K562 (cell line): ENCODE measurements at regions not wholly inside any gene's neighbourhood (a gene's known extent, or its start where the extent isn't known, plus 50 kb on each side); places are given as distances from the start of the nearest gene placed in this dataset.

ENCODE experiments used
- ATAC-seq: fragments of 200-7000 bp; cut with Tn5 transposase; 3 replicates; pipeline ENCODE4 v1.9.1; 2020; ENCODE audit warnings: moderate library complexity
- BruUV-seq: library from RNA; stranded (reverse); fragments of 400-500 nt; replicated peaks from 2 replicates; lab custom pipeline; 2021; lab: Mats Ljungman, UMichigan
- CTCF ChIA-PET: fragments of 300-600 bp; formaldehyde crosslinking; extraction: SDS; loops from one replicate; lab custom pipeline; 2021; ENCODE audit warnings: low intra/inter-chr PET ratio; lab: Yijun Ruan, JAX
- POLR2A ChIA-PET: fragments of 300-600, 350-650 bp; sonication (Branson Sonifier 250); formaldehyde crosslinking; extraction: SDS; loops from one replicate; lab custom pipeline; 2021; ENCODE audit warnings: antibody characterized with exemption, inconsistent platforms; lab: Yijun Ruan, JAX
- DNase-seq, 4 experiments: peaks; one replicate each; pipeline versions ENCODE4 v3.0.0 to v3.0.0-alpha.2; 2011 to 2018; ENCODE audit warnings: low spot score in 3 of 4, mixed read lengths in 3 of 4; ENCODE audit errors: extremely low read depth in 1 of 4
- FAIRE-seq: peaks from 2 replicates; lab custom pipeline; 2011; peaks lifted over from hg19 to GRCh38; lab: Jason Lieb, UNC
- H2AFZ ChIP-seq: 2 replicates; pipeline ENCODE4 v1.6.0; 2011; ENCODE audit warnings: low read depth, low read length, control low read depth, inconsistent platforms
- H3K27ac ChIP-seq: fragments of 200-600 bp; 3 replicates; pipeline ENCODE4 v1.8.0; 2011; ENCODE audit warnings: low read depth, mild to moderate bottlenecking, control low read depth, inconsistent platforms, low read length, moderate library complexity, mixed read lengths; ENCODE audit errors: extremely low read depth
- H3K27me3 ChIP-seq, 2 experiments: fragments of 300-600 bp in 1 of 2; 2 replicates in 1 of 2; 3 replicates in 1 of 2; pipeline versions ENCODE4 v1.6.0 to v1.8.0; 2011; ENCODE audit warnings: inconsistent platforms in 2 of 2, low read length in 2 of 2, mild to moderate bottlenecking in 1 of 2, mixed read lengths in 1 of 2, moderate library complexity in 1 of 2; ENCODE audit not compliant: control insufficient read depth in 2 of 2, insufficient read depth in 2 of 2
- H3K36me3 ChIP-seq: fragments of 300-600 bp; 3 replicates; pipeline ENCODE4 v1.8.0; 2011; ENCODE audit warnings: mild to moderate bottlenecking, low read length, inconsistent platforms; ENCODE audit not compliant: control insufficient read depth, insufficient read depth
- H3K4me1 ChIP-seq, 2 experiments: fragments of 200-600 bp in 1 of 2; replicated peaks in 1 of 2; 2 replicates in 1 of 2; 3 replicates in 1 of 2; pipeline versions ENCODE4 v1.5.1 to v1.8.0; 2011; ENCODE audit warnings: inconsistent platforms in 2 of 2, low read length in 2 of 2, mild to moderate bottlenecking in 1 of 2, mixed read lengths in 1 of 2, moderate library complexity in 1 of 2; ENCODE audit not compliant: control insufficient read depth in 2 of 2, insufficient read depth in 2 of 2
- H3K4me2 ChIP-seq: 2 replicates; pipeline ENCODE4 v1.6.1; 2011; ENCODE audit warnings: low read length, control low read depth, inconsistent platforms, mixed read lengths; ENCODE audit not compliant: insufficient read depth
- H3K4me3 ChIP-seq: fragments of 200-600 bp; sonication (generic), shearing (Covaris generic); 2 replicates; pipeline ENCODE4 v1.5.1; 2016; ENCODE audit warnings: control low read depth, inconsistent platforms
- H3K79me2 ChIP-seq: fragments of 200-600 bp; 3 replicates; pipeline ENCODE4 v1.8.0; 2011; ENCODE audit warnings: low read length, inconsistent platforms; ENCODE audit not compliant: control insufficient read depth, insufficient read depth
- H3K9ac ChIP-seq, 2 experiments: 2 replicates each; pipeline versions ENCODE4 v1.6.0 to v1.6.1; 2011; ENCODE audit warnings: low read depth in 2 of 2, low read length in 2 of 2, control low read depth in 1 of 2, inconsistent platforms in 1 of 2, mild to moderate bottlenecking in 1 of 2, mixed read lengths in 1 of 2; ENCODE audit not compliant: insufficient read depth in 1 of 2
- H3K9me1 ChIP-seq: one replicate; pipeline ENCODE4 v1.6.0; 2011; ENCODE audit warnings: inconsistent platforms, mild to moderate bottlenecking, low read length, moderate library complexity; ENCODE audit not compliant: control insufficient read depth, insufficient read depth
- H3K9me3 ChIP-seq: replicated peaks from 2 replicates; pipeline ENCODE4 v1.5.1; 2011; ENCODE audit warnings: low read depth, low read length, inconsistent platforms; ENCODE audit not compliant: control insufficient read depth, insufficient read depth
- H4K20me1 ChIP-seq: replicated peaks from 2 replicates; pipeline ENCODE4 v1.6.1; 2011; ENCODE audit warnings: low read length, inconsistent platforms, mixed read lengths; ENCODE audit not compliant: control insufficient read depth, insufficient read depth
- CHD2 ChIP-seq: IDR thresholded peaks from 2 replicates; pipeline ENCODE4 v1.6.1; 2011; ENCODE audit warnings: low read depth, low read length
- ETV6 ChIP-seq, 3 experiments: fragments of 150-350 bp in 1 of 3; sonication (generic) in 1 of 3; formaldehyde crosslinking in 1 of 3; IDR thresholded peaks; 2 replicates each; pipeline versions ENCODE4 v1.6.1 to v1.8.0; 2014 to 2022; ENCODE audit warnings: borderline replicate concordance in 2 of 3, low read depth in 2 of 3, antibody characterized with exemption in 1 of 3, low read length in 1 of 3, mild to moderate bottlenecking in 1 of 3, missing genetic modification reagents in 1 of 3
- KLF10 ChIP-seq: fragments of 250-450 bp; sonication (Bioruptor Pico); IDR thresholded peaks from 2 replicates; pipeline ENCODE4 v1.6.1; 2021; ENCODE audit warnings: matching md5 sums
- MLX ChIP-seq, 2 experiments: fragments of 450-650 bp in 1 of 2; sonication (generic) in 1 of 2; formaldehyde crosslinking; conservative IDR thresholded peaks; 2 replicates each; pipeline versions ENCODE4 v1.4.0 to v1.8.1; 2020 to 2022; ENCODE audit warnings: mild to moderate bottlenecking in 1 of 2, missing genetic modification reagents in 1 of 2
- PCBP2 ChIP-seq: fragments of 200-400 bp; formaldehyde crosslinking; IDR thresholded peaks from 2 replicates; pipeline ENCODE4 v1.6.1; 2018; ENCODE audit warnings: low read length, low read depth, mild to moderate bottlenecking, moderate library complexity; ENCODE audit not compliant: poor library complexity, severe bottlenecking
- PHF21A ChIP-seq: fragments of 450-650 bp; IDR thresholded peaks from 2 replicates; pipeline ENCODE4 v1.6.1; 2017; ENCODE audit warnings: low read depth, borderline replicate concordance
- SPI1 ChIP-seq: IDR thresholded peaks from 2 replicates; pipeline ENCODE4 v1.6.1; 2011; ENCODE audit warnings: low read depth, low read length, control low read depth, borderline replicate concordance
- TAF9B ChIP-seq: fragments of 450-650 bp; IDR thresholded peaks from 2 replicates; pipeline ENCODE4 v1.6.1; 2018; ENCODE audit warnings: mild to moderate bottlenecking; ENCODE audit not compliant: partially characterized antibody
- ZBTB1 ChIP-seq: sonication (generic); formaldehyde crosslinking; IDR thresholded peaks from 2 replicates; pipeline ENCODE4 v1.8.1; 2023; ENCODE audit warnings: missing genetic modification reagents, low read depth, mild to moderate bottlenecking, borderline replicate concordance
- ZFP91 ChIP-seq: sonication (generic); formaldehyde crosslinking; IDR thresholded peaks from 2 replicates; pipeline ENCODE4 v1.8.0; 2022; ENCODE audit warnings: mild to moderate bottlenecking, missing genetic modification reagents
- ZNF217 ChIP-seq: sonication (generic); formaldehyde crosslinking; IDR thresholded peaks from 2 replicates; pipeline ENCODE4 v1.8.0; 2022; ENCODE audit warnings: mild to moderate bottlenecking, missing genetic modification reagents
- ZNF507 ChIP-seq: conservative IDR thresholded peaks from 2 replicates; pipeline ENCODE4 v1.6.1; 2017; ENCODE audit warnings: missing genetic modification characterization, missing compliant biosample characterization
- ZNF780A ChIP-seq: fragments of 250-450 bp; sonication (Bioruptor Pico); IDR thresholded peaks from 2 replicates; pipeline ENCODE4 v1.5.0; 2021; ENCODE audit warnings: mild to moderate bottlenecking
- WGBS: fragments of 100-300 bp; shearing (Covaris generic); methylation state at CpG from one replicate; pipeline ENCODE4 v1.1.6; 2016; ENCODE audit warnings: low coverage, mixed read lengths; ENCODE audit not compliant: insufficient coverage; ENCODE audit errors: missing lambda C conversion rate; 5-methylcytosine and 5-hydroxymethylcytosine counted together
- in situ Hi-C: fragments of 300-500 bp; cut with MboI; formaldehyde crosslinking; loops from 4 replicates; pipeline ENCODE4 v1.15.0; 2018; ENCODE audit warnings: inconsistent platforms, mixed read lengths
- intact Hi-C: fragments of 100-400 bp; cut with micrococcal nuclease; formaldehyde crosslinking; loops from 2 replicates; pipeline ENCODE4 v1.14.2; 2022

- H3K4me2 ChIP-seq: no peak overlapping the region
- no peak for ATAC-seq
- H3K27ac ChIP-seq: no peak overlapping the region
- H3K9me3 ChIP-seq: no peaks in the 10 kb centered on the region
- H3K9me1 ChIP-seq: no peaks in the 10 kb centered on the region
- no peaks in the 10 kb centered on the region for H3K4me1 ChIP-seq
- in situ Hi-C loops (no loop called here), intact Hi-C loops (no loop called here)
- CTCF ChIA-PET: no interaction called here
- no peak for DNase-seq
- WGBS: 5% methylated on average over 10 of the region's 13 CpGs
- no peak overlapping the region for H2AFZ ChIP-seq
- no peak for FAIRE-seq
- no TSS peak for BruUV-seq
- H3K79me2 ChIP-seq: no peaks in the 10 kb centered on the region
- H3K4me3 ChIP-seq: no peak overlapping the region
- POLR2A ChIA-PET: no interaction called here
- TF ChIP-seq PCBP2: no peak
- TF ChIP-seq PHF21A: no peak
- H3K9ac ChIP-seq: no peak overlapping the region
- no peaks in the 10 kb centered on the region for H3K36me3 ChIP-seq
- H3K27me3 ChIP-seq: peaks cover 0 to 10% of the 10 kb centered on the region in 2 experiments; a peak in 2 of 5 replicates
- H4K20me1 ChIP-seq: no peaks in the 10 kb centered on the region
Observed at GRCh38 chr19:29395111-29395733, 130.6 kb upstream of the VSTM2B start.

- DNase-seq (no peak), FAIRE-seq (no peak), ATAC-seq (no peak)
- 2% methylated on average over 4 of the region's 4 CpGs for WGBS
- no peaks in the 10 kb centered on the region for H3K9me3 ChIP-seq
- in situ Hi-C loops (no loop called here), intact Hi-C loops (no loop called here)
- H3K27ac ChIP-seq: no peak overlapping the region
- H3K9me1 ChIP-seq: no peaks in the 10 kb centered on the region
- BruUV-seq: no TSS peak
- ChIA-PET POLR2A (no interaction called here), CTCF (no interaction called here)
- H2AFZ ChIP-seq: no peak overlapping the region
- no peak overlapping the region for H3K4me2 ChIP-seq
- no peaks in the 10 kb centered on the region for H3K79me2 ChIP-seq
- H3K27me3 ChIP-seq: peaks cover 0 to 15% of the 10 kb centered on the region in 2 experiments; a peak in 3 of 5 replicates
- H3K4me1 ChIP-seq: no peaks in the 10 kb centered on the region
- no peaks in the 10 kb centered on the region for H4K20me1 ChIP-seq
- H3K36me3 ChIP-seq: no peaks in the 10 kb centered on the region
- H3K9ac ChIP-seq: no peak overlapping the region
- no peak overlapping the region for H3K4me3 ChIP-seq
- TF ChIP-seq ZNF780A (CRISPR knock-in tag): no peak
- no peak for TF ChIP-seq KLF10 (CRISPR knock-in tag)
- TF ChIP-seq ETV6 (IDR thresholded peaks at IDR 0.05; ENCODE audit: borderline replicate concordance in 1 of 2, low read depth in 2 of 2, low read length in 1 of 2): no peak
- no peak for TF ChIP-seq ETV6 (CRISPR knock-in tag; IDR thresholded peaks at IDR 0.05; ENCODE audit: borderline replicate concordance)
- no peak for TF ChIP-seq ZNF507 (tag)
- TF ChIP-seq ZBTB1: no peak
- no peak for TF ChIP-seq CHD2
- TF ChIP-seq MLX (CRISPR knock-in tag; conservative IDR thresholded peaks at IDR 0.05): no peak
- TF ChIP-seq ZFP91 (CRISPR knock-in tag): no peak
- no peak for TF ChIP-seq SPI1
- TF ChIP-seq TAF9B: no peak
- TF ChIP-seq ZNF217 (CRISPR knock-in tag): no peak
Observed at GRCh38 chr19:29395734-29396414, 129.9 kb upstream of the VSTM2B start.
